GM10248 (cell line): ENCODE measurements at regions not wholly inside any gene's neighbourhood (a gene's known extent, or its start where the extent isn't known, plus 50 kb on each side); places are given as distances from the start of the nearest gene placed in this dataset.

ENCODE experiments used
- CTCF ChIA-PET: fragments of 300-600 bp; sonication (Branson Sonifier 250); formaldehyde crosslinking; extraction: SDS; loops from one replicate; lab custom pipeline; 2021; ENCODE audit warnings: antibody characterized with exemption; lab: Yijun Ruan, JAX
- POLR2A ChIA-PET: fragments of 350-650 bp; sonication (Branson Sonifier 250); formaldehyde crosslinking; extraction: SDS; loops from one replicate; lab custom pipeline; 2020; ENCODE audit warnings: antibody characterized with exemption; lab: Yijun Ruan, JAX
- DNase-seq: peaks from one replicate; pipeline ENCODE4 v3.0.0; 2012; ENCODE audit errors: extremely low spot score
- CTCF ChIP-seq: IDR thresholded peaks from 2 replicates; pipeline ENCODE4 v1.5.1; 2012; ENCODE audit warnings: mild to moderate bottlenecking, low read depth; ENCODE audit errors: extremely low read depth, missing control alignments, control extremely low read depth

GRCh38 chr3:152197451-152197850 lies 71.3 kb upstream of the MBNL1 start:
- CTCF ChIA-PET: interaction anchor here (2.2 to 2.4 kb wide), 2 partner anchors 12 to 14 kb away, joined by 8 to 10 read pairs; no protein-coding TSS in a partner anchor
- no peak for DNase-seq
- POLR2A ChIA-PET: no interaction called here
- TF ChIP-seq CTCF: no peak

DNA sequence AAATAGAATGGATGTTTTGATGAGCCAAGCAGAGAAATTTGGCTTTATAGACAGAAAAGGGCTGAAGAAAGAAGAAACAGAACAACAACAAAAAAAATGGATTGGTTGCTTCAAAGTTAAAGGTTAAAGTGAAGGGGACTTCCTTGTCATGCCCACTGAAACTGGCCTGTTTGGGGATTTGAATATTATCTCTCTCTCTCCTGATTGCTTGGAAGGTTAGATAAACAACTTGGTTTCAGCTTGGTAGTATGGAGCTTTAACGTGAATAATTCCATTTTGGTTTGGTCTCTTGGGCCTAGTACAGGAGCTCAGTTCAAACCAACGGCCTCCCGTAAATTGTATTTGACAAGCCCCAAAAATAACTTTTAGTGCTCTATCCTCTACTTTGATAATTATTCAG lies 70.8 kb upstream of the MBNL1 start:
- no peak for DNase-seq
- ChIA-PET CTCF (interaction anchor here (1.0 to 2.4 kb wide), 3 partner anchors 12 to 274 kb away, joined by 3 to 10 read pairs (median 8); no protein-coding TSS in a partner anchor), POLR2A (no interaction called here)
- no peak for TF ChIP-seq CTCF

GRCh38 chr3:152198665-152199064 lies 70.1 kb upstream of the MBNL1 start:
- POLR2A ChIA-PET: no interaction called here
- TF ChIP-seq CTCF: no peak
- CTCF ChIA-PET: interaction anchor here (0.8 to 2.4 kb wide), 5 partner anchors 13 to 274 kb away, joined by 3 to 10 read pairs (median 4); no protein-coding TSS in a partner anchor
- DNase-seq: no peak

DNA sequence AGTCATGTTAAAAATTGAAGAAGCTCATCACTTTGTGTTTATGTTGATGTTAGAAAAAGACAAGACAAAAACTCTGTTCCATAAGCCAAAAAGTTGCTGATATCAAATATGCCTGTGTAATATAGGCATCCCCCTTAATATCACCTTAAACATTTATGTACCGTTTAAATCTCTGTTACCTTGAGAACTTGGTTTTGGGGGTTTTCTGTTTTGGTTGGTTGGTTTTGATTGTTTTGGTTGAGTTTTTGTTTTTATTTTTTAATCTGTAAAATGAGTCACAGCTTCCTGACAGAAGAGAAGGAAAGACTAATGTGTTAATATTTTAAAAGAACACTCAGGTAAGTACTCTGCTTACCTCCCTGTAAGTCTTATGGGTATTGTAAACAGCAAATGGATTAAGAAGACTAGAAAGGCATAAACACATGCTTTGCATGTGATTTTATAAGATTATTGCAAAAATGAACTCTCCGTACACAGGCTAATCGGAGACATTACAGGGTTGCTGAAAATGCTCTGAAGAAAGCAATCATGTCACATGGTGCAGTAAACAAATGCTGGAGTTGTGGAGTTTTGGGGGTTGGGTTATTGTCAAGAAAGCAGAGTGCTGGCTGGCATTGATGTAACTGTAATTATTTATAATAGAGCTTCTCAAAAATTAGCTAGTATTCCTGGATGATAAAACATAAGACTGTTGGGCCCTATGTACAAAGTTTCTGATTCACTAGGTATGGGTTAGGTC lies 69.5 kb upstream of the MBNL1 start:
- CTCF ChIA-PET: interaction anchor here (0.8 to 2.4 kb wide), 8 partner anchors 12 to 273 kb away, joined by 3 to 10 read pairs (median 3); no protein-coding TSS in a partner anchor

GRCh38 chr3:152200476-152201420 lies 68.0 kb upstream of the MBNL1 start:
- POLR2A ChIA-PET: no interaction called here
- TF ChIP-seq CTCF: no peak
- DNase-seq: no peak
- CTCF ChIA-PET: interaction anchor here (1.0 to 1.4 kb wide), 3 partner anchors 19 to 131 kb away, joined by 3 read pairs; no protein-coding TSS in a partner anchor

More for the DNA sequence above, 69.5 kb upstream of the MBNL1 start:
- TF ChIP-seq CTCF: no peak
- DNase-seq: no peak
- POLR2A ChIA-PET: no interaction called here
